Cardiac muscle cell (in vitro differentiated cells and primary cell): ENCODE measurements at regions not wholly inside any gene's neighbourhood (a gene's known extent, or its start where the extent isn't known, plus 50 kb on each side); places are given as distances from the start of the nearest gene placed in this dataset.
A peak's percentile ranks its signal among the peaks of the same experiment; 100 is the strongest.
"Not testable (repeated sequence)": the region's sequence is repeated elsewhere in the genome, so short reads cannot be mapped to it uniquely, and the experiment has no call there.

Experiments
- DNase-seq, 2 donors: peaks; one replicate each; pipeline versions ENCODE4 v3.0.0 to v3.0.0-alpha.2; 2010 to 2017; ENCODE audit warnings: low read depth in 1 of 2, low spot score in 1 of 2
- H3K27ac ChIP-seq: fragments of 200-600 bp; sonication (generic); 2 replicates; pipeline ENCODE4 v1.5.1; 2016
- H3K27me3 ChIP-seq: fragments of 200-600 bp; sonication (generic); 2 replicates; pipeline ENCODE4 v1.6.0; 2016; ENCODE audit warnings: control low read depth
- H3K36me3 ChIP-seq: fragments of 200-600 bp; sonication (generic); 2 replicates; pipeline ENCODE4 v1.5.1; 2016; ENCODE audit warnings: control low read depth
- H3K4me1 ChIP-seq: fragments of 200-600 bp; sonication (generic); 2 replicates; pipeline ENCODE4 v1.8.1; 2017; ENCODE audit warnings: low read depth, mild to moderate bottlenecking, mixed run types
- H3K4me3 ChIP-seq: fragments of 200-600 bp; sonication (generic); 2 replicates; pipeline ENCODE4 v1.5.1; 2016; ENCODE audit warnings: mild to moderate bottlenecking
- H3K9me3 ChIP-seq: fragments of 200-600 bp; sonication (generic); 2 replicates; pipeline ENCODE4 v1.5.1; 2017; ENCODE audit warnings: low read depth, mild to moderate bottlenecking, control low read depth
- CTCF ChIP-seq: IDR thresholded peaks from 2 replicates; pipeline ENCODE4 v1.5.1; 2012; ENCODE audit warnings: low read depth, mild to moderate bottlenecking, low read length

GRCh38 chr4:102210806-102211205, 134.5 kb downstream of the SLC39A8 start:
- not testable (repeated sequence) for H3K9me3 ChIP-seq, H3K36me3 ChIP-seq, H3K4me3 ChIP-seq, H3K4me1 ChIP-seq, DNase-seq, H3K27ac ChIP-seq, H3K27me3 ChIP-seq

DNA sequence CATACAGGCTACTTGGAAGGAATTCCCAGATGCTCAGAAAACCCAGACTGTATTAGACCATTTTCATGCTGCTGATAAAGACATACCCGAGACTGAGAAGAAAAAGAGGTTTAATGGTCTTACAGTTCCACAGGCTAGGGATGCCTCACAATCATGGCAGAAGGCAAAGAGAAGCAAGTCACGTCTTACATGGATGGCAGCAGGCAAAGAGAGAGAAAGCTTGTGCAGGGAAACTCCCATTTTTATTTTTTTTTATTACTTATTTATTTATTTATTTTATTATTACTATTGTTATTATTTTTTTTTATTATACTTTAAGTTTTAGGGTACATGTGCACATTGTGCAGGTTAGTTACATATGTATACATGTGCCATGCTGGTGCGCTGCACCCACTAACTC, 140.6 kb downstream of the SLC39A8 start:
- H3K4me1 ChIP-seq, H3K27me3 ChIP-seq, DNase-seq: not testable (repeated sequence)

GRCh38 chr4:102196221-102196620, 149.1 kb downstream of the SLC39A8 start:
- H3K27ac ChIP-seq, result no peak overlapping the region
- no peaks in the 10 kb centered on the region for H3K9me3 ChIP-seq
- no peak for TF ChIP-seq CTCF
- no peaks in the 10 kb centered on the region for H3K27me3 ChIP-seq
- no peaks in the 10 kb centered on the region for H3K36me3 ChIP-seq
- H3K4me1 ChIP-seq, result no peaks in the 10 kb centered on the region
- DNase-seq, result peak in 1 of 2 donors; percentile 9
- H3K4me3 ChIP-seq, result no peak overlapping the region

More for the DNA sequence above, 140.6 kb downstream of the SLC39A8 start:
- H3K27ac ChIP-seq, H3K9me3 ChIP-seq, H3K4me3 ChIP-seq, H3K36me3 ChIP-seq: not testable (repeated sequence)

- no peaks in the 10 kb centered on the region for H3K36me3 ChIP-seq
- H3K27ac ChIP-seq, result no peak overlapping the region
- TF ChIP-seq CTCF, result no peak
- no peaks in the 10 kb centered on the region for H3K4me1 ChIP-seq
- no peaks in the 10 kb centered on the region for H3K9me3 ChIP-seq
- no peaks in the 10 kb centered on the region for H3K27me3 ChIP-seq
- no peak overlapping the region for H3K4me3 ChIP-seq
- DNase-seq, result no peak
These were observed 152.1 kb downstream of the SLC39A8 start for GRCh38 chr4:102193145-102193544.

DNA sequence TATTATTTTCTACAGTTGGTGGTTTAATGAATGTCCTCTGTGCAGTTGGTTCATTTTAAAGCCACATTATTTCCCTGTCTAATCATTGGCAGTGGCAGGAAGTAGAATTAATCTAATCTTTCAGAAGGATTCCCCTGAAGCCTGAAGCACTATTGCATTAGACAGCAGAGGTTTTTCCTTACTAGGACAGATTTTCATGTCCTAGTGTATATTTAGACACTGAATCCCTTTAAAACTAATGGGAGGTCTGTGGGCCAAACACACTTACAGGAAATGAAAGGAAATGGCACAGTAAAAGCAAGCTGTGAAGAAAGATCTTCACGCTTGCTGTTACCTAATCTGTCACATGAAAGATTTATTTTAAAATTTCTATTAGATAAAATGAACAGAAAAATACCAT, 165.2 kb downstream of the SLC39A8 start:
- peak in 1 of 2 donors; percentile 21 for DNase-seq
- Histone ChIP-seq H3K27ac (peak overlapping the region; percentile 66), H3K36me3 (no peaks in the 10 kb centered on the region), H3K27me3 (no peaks in the 10 kb centered on the region), H3K9me3 (no peaks in the 10 kb centered on the region), H3K4me1 (peaks cover 9% of the 10 kb centered on the region), H3K4me3 (no peak overlapping the region)
- TF ChIP-seq CTCF, result no peak

DNA sequence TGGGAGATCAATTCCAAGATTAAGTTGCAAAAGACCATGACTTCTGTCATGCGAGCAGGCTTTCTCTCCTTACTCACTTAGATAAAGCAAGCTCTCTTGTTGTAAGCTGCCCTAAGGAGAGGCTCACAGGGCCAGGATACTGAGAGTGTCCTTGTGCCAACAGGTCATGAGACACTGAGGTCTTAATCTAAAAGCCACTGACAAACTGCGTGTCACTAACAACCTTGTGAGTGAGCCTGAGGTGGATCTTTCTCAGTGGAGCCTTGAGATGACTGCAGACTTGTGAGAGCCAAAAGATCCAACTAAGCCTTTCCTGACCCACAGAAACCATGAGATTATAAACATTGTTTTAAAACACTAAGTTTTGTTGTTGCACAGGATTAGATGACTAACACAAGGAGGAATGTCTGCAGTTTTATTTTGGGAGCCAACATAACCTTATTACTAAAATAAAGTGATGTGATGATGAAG, 170.5 kb downstream of the SLC39A8 start:
- no peaks in the 10 kb centered on the region for H3K36me3 ChIP-seq
- no peaks in the 10 kb centered on the region for H3K9me3 ChIP-seq
- no peaks in the 10 kb centered on the region for H3K27me3 ChIP-seq
- no peak overlapping the region for H3K4me3 ChIP-seq
- TF ChIP-seq CTCF, result no peak
- peaks cover 4% of the 10 kb centered on the region for H3K4me1 ChIP-seq
- DNase-seq, result peak in 1 of 2 donors; percentile 21
- H3K27ac ChIP-seq, result no peak overlapping the region

DNA sequence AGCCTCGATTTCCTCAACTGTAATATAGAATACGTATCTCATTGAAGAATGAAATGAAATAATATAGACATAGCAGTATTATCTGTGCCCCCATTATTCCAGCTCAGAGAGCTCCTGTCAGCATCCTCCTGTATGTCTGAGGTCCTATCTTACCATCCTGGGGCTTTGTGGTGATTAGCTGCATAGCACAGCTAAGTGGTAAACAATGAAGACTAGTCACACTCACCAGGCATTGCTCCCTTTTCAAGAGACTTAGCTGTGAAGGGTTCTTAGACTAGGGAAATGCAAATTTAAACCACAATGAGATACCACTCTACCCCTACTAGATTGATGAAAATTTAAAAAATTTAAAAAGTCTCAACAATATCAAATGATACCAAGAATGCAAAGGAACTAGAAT, 172.9 kb downstream of the SLC39A8 start:
- H3K27me3 ChIP-seq, result no peaks in the 10 kb centered on the region
- H3K9me3 ChIP-seq, result no peaks in the 10 kb centered on the region
- H3K27ac ChIP-seq, result no peak overlapping the region
- no peak overlapping the region for H3K4me3 ChIP-seq
- H3K4me1 ChIP-seq, result peaks cover 22% of the 10 kb centered on the region
- DNase-seq, result no peak
- TF ChIP-seq CTCF, result no peak
- no peaks in the 10 kb centered on the region for H3K36me3 ChIP-seq
